ENCODE measurements at regions not wholly inside any gene's neighbourhood (a gene's known extent, or its start where the extent isn't known, plus 50 kb on each side); places are given as distances from the start of the nearest gene placed in this dataset.

DNA sequence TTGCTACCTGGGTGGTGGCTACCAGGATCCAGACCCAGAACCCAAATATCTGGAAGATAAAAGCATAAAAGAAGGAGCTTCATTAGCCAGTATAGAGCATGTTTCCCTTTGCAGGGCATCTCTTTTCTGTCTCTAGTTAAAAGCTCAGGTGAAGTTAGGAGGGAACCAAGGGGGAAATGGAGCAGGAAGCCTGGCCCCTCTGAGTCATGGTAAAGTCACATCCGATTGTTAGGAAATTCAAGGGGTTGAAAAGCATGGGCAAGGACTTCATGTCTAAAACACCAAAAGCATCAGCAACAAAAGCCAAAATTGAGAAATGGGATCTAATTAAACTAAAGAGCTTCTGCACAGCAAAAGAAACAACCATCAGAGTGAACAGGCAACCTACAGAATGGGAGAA, 126.9 kb downstream of the RPIA start:
- ATAC-seq = no peak
- TF ChIP-seq CSDC2 (CRISPR knock-in tag; IDR thresholded peaks at IDR 0.05) = no peak
- TF ChIP-seq, protein P1, sequence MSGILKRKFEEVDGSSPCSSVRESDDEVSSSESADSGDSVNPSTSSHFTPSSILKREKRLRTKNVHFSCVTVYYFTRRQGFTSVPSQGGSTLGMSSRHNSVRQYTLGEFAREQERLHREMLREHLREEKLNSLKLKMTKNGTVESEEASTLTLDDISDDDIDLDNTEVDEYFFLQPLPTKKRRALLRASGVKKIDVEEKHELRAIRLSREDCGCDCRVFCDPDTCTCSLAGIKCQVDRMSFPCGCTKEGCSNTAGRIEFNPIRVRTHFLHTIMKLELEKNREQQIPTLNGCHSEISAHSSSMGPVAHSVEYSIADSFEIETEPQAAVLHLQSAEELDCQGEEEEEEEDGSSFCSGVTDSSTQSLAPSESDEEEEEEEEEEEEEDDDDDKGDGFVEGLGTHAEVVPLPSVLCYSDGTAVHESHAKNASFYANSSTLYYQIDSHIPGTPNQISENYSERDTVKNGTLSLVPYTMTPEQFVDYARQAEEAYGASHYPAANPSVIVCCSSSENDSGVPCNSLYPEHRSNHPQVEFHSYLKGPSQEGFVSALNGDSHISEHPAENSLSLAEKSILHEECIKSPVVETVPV (CRISPR knock-in tag; IDR thresholded peaks at IDR 0.05) = no peak
- no peak for TF ChIP-seq ZNF70 (CRISPR knock-in tag; IDR thresholded peaks at IDR 0.05)
- TF ChIP-seq ZC3H10 (CRISPR knock-in tag; IDR thresholded peaks at IDR 0.05) = no peak
- no peak for TF ChIP-seq ISL1 (CRISPR knock-in tag; IDR thresholded peaks at IDR 0.05)
- no peak for TF ChIP-seq ZNF565 (CRISPR knock-in tag; conservative IDR thresholded peaks at IDR 0.05; ENCODE audit: low read depth)
- TF ChIP-seq SNAI2 (CRISPR knock-in tag; IDR thresholded peaks at IDR 0.05) = no peak
- TF ChIP-seq ZFP3 (CRISPR knock-in tag; IDR thresholded peaks at IDR 0.05) = no peak
- no peak for TF ChIP-seq PPARA (CRISPR knock-in tag; IDR thresholded peaks at IDR 0.05; ENCODE audit: borderline replicate concordance)

DNA sequence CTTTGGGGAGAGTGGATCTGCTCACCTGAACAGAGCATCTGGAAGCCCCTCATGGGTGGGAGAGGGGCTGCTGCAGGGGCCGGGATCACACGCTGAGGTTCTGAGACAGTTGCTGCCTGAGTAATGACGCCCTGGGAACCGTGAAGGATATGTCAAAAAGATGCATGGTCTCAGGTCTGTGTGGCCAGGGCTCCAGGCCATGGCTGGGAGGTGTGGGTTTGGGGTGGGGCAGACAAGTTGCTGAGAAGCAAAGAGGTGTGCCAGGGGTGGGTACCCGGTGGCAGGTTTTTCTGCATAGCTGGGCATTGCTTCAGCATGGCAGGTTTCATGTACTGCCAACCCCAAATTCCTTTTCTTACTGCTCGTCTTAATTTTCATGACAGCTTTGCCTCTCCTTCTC, 133.5 kb downstream of the RPIA start:
- TF ChIP-seq BACH2 (CRISPR knock-in tag; IDR thresholded peaks at IDR 0.05; ENCODE audit: borderline replicate concordance) (no peak), TOX (CRISPR knock-in tag; IDR thresholded peaks at IDR 0.05; ENCODE audit: borderline replicate concordance) (no peak), ZC3H10 (CRISPR knock-in tag; IDR thresholded peaks at IDR 0.05) (no peak), ZNF70 (CRISPR knock-in tag; IDR thresholded peaks at IDR 0.05) (no peak), ARNTL (CRISPR knock-in tag; IDR thresholded peaks at IDR 0.05; ENCODE audit: borderline replicate concordance, low read depth) (no peak)
- ATAC-seq = no peak

- ATAC-seq = no peak
- TF ChIP-seq ARNTL (CRISPR knock-in tag; IDR thresholded peaks at IDR 0.05; ENCODE audit: borderline replicate concordance, low read depth) (no peak), PPARA (CRISPR knock-in tag; IDR thresholded peaks at IDR 0.05; ENCODE audit: borderline replicate concordance) (no peak), CSDC2 (CRISPR knock-in tag; IDR thresholded peaks at IDR 0.05) (no peak), ZFP30 (CRISPR knock-in tag; IDR thresholded peaks at IDR 0.05) (no peak), ZNF70 (CRISPR knock-in tag; IDR thresholded peaks at IDR 0.05) (no peak), TCF4 (CRISPR knock-in tag; IDR thresholded peaks at IDR 0.05; ENCODE audit: borderline replicate concordance) (no peak), SNAI2 (CRISPR knock-in tag; IDR thresholded peaks at IDR 0.05) (no peak), ISL1 (CRISPR knock-in tag; IDR thresholded peaks at IDR 0.05) (no peak), ZNF565 (CRISPR knock-in tag; conservative IDR thresholded peaks at IDR 0.05; ENCODE audit: low read depth) (no peak), GLIS3 (CRISPR knock-in tag; IDR thresholded peaks at IDR 0.05) (no peak), ZFP3 (CRISPR knock-in tag; IDR thresholded peaks at IDR 0.05) (no peak), RARB (CRISPR knock-in tag; IDR thresholded peaks at IDR 0.05) (no peak), ZNF8 (CRISPR knock-in tag; IDR thresholded peaks at IDR 0.05) (no peak)
- TF ChIP-seq, protein P2, sequence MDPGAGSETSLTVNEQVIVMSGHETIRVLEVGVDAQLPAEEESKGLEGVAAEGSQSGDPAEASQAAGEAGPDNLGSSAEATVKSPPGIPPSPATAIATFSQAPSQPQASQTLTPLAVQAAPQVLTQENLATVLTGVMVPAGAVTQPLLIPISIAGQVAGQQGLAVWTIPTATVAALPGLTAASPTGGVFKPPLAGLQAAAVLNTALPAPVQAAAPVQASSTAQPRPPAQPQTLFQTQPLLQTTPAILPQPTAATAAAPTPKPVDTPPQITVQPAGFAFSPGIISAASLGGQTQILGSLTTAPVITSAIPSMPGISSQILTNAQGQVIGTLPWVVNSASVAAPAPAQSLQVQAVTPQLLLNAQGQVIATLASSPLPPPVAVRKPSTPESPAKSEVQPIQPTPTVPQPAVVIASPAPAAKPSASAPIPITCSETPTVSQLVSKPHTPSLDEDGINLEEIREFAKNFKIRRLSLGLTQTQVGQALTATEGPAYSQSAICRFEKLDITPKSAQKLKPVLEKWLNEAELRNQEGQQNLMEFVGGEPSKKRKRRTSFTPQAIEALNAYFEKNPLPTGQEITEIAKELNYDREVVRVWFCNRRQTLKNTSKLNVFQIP (CRISPR knock-in tag; IDR thresholded peaks at IDR 0.05; ENCODE audit: borderline replicate concordance, low read depth) = no peak
- TF ChIP-seq, protein P1 (CRISPR knock-in tag; IDR thresholded peaks at IDR 0.05) = no peak
Observed at GRCh38 chr2:88826399-88826798, 134.9 kb downstream of the RPIA start.

GRCh38 chr2:88827821-88828220, 136.3 kb downstream of the RPIA start:
- TF ChIP-seq, protein P2 (CRISPR knock-in tag; IDR thresholded peaks at IDR 0.05; ENCODE audit: borderline replicate concordance, low read depth) = no peak
- TF ChIP-seq ZNF8 (CRISPR knock-in tag; IDR thresholded peaks at IDR 0.05) = no peak
- TF ChIP-seq ZNF565 (CRISPR knock-in tag; conservative IDR thresholded peaks at IDR 0.05; ENCODE audit: low read depth) = no peak
- no peak for TF ChIP-seq ZNF70 (CRISPR knock-in tag; IDR thresholded peaks at IDR 0.05)
- TF ChIP-seq ARNTL (CRISPR knock-in tag; IDR thresholded peaks at IDR 0.05; ENCODE audit: borderline replicate concordance, low read depth) = no peak
- TF ChIP-seq, protein P1 (CRISPR knock-in tag; IDR thresholded peaks at IDR 0.05) = no peak
- ATAC-seq = no peak
